ENCODE measurements at regions not wholly inside any gene's neighbourhood (a gene's known extent, or its start where the extent isn't known, plus 50 kb on each side); places are given as distances from the start of the nearest gene placed in this dataset.

GRCh38 chr18:22332590-22332989 is 85.1 kb downstream of the CTAGE1 start:
- no peak for DNase-seq

DNA sequence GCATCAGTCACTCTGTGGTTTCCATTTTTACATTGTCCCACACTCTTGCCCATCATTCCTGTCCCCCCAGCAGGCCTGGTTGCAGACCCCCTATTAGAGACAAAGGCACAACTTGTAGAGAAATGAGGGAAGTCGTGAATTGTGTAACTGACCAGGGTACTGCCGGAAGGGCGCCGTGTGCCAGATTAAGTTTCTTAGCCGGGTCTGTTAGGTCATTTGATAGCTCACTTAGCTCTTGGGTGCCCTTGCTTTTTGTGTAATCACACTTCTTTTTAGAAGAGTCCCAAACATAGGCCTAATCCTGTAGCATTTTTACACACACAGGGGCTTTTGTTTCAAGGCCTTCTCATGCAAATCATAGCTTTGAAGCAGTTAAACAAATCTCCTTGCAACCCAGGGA is 87.2 kb downstream of the CTAGE1 start:
- no peak for DNase-seq

DNA sequence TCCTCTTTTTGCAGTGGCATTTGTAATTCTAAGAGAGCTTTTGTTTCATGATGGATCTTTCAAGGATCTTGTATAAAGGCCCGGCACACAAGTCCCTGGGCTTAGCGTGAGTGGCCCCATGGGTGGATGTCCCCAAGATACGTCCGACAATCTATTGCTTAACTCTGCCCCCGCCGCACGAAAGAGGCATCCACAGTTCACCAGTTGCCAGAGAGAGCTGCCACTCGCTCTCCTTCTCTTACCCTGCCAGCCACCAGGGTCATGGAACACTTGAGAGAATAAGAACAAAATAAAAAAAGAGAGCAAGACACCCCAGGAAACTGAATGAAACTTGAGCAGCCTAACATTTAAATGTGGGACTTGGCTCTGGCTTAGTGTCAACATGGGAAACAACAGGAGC is 92.3 kb downstream of the CTAGE1 start:
- no peak for DNase-seq

DNA sequence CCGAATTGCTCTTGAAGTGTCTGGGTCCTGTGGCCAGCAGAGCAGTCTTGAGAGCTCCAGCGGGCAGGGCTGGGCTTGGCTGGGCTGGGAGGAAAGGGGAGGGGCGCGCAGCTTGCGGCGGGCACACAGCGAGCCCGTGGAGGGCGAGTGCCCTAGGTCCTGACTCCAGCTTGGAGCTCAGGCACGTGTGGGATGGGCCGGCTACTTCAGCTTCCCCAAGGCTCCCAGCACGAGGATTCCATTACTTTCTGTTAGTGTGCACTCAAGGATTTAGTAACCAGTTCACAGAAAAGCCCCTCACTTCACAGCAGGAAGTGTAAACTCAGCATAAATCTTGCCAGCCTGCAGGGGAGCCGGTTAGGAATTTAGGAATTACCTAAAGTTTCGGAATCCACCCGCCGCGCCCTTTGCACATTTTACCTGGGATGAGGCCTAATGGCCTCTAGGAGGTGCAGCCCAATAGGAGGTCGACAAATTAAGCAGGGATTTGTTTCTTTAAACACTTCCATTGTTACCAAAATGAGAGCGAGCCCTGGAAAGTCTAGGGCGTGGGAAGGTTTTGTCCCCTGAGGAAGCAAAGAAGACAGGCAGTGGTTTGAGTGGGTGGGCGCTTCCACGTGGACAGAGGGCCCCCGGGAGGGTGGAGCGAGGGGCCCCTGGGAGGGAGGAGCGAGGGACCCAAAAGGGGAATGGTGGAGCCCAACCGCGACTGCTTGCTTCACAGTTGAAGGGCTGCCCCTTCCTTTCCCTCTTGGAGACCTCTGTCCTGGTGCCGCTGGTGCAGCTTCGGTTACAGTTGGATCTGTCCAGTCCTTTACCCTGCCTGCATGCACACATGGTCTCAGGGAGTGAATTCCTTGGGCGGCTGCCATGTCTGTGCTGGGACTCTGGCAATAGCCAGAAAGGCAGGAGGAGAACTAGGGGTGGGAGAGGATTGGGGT is 93.3 kb downstream of the CTAGE1 start:
- peak in 2 of 58 donors; percentile 9 to 17 for DNase-seq

GRCh38 chr18:22322243-22322691 is 95.4 kb downstream of the CTAGE1 start:
- DNase-seq, result no peak

DNA sequence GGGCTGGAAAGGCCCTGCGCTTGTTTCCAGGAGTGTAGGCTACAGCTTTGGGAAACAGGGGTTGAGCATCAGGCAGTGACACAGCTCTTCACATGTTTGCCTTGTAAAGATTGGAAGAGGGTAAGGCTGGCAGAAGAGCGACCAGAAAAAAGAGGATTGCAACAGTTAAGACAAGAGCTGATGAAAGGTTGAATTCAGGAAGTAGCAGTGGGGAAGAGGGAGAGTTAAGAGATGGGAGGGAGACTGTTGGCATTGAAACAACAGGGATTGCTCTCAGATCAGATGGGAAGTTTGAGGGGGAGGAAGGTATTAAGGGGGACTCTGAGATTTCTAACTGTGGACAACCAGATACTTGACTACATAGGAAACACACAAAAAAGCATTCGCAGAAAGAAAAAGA is 96.9 kb downstream of the CTAGE1 start:
- no peak for DNase-seq

GRCh38 chr18:22320155-22320554 is 97.6 kb downstream of the CTAGE1 start:
- no peak for DNase-seq

DNA sequence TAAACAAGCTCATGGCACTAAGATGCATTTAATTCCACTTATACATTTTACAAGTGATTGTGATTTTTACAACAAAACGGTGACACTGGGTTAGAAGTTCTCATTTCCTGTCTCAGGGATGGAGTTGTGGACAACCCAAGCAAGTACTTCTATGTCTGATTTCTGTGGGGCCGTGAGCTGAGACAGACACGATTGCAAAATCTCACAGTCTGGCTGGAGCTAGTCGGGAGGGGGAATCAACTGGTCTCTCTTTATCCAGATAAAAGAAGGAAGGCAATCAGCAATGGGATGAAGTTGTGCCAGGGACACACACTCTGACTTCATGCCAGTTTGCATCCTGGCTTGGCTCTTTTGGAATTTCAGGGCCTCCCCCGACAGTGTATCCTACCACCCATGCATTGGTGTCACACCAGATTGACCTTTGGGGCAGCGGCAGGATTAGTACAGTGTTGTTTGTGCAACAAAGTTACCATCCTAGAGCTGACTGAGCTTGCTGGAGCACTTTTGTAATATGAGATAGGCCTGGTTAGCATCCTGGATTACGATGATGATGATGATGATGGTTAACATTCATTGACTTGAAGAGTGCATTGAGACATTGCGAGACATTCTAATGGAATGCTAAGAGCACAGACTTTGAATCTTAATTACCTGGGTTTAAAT is 98.8 kb downstream of the CTAGE1 start:
- DNase-seq, result peak in 1 of 58 donors; percentile 8

- DNase-seq, result no peak
These were observed 103.3 kb downstream of the CTAGE1 start for GRCh38 chr18:22314420-22314819.

- no peak for DNase-seq
These were observed 103.7 kb downstream of the CTAGE1 start for GRCh38 chr18:22314001-22314400.

DNA sequence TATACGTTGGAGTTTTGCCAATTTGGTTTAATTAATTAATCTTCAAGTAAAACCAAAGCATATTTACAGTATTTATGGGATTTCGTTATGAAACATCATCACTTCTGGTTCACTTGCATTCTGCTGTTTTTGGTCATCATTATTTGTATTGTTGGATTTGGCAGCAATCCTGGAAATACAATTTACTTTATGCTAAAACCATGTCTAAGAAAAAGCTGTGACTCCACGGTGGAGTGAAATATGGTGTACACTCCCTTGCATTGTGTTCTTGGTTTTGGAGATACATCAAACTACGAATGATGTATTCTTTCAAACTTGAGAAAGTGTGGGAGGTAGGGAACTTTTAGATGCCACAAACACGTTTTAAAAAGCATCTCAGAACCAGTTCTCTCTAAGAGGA is 106.4 kb downstream of the CTAGE1 start:
- no peak for DNase-seq

GRCh38 chr18:22309191-22309590 is 108.5 kb downstream of the CTAGE1 start:
- DNase-seq, result no peak

DNA sequence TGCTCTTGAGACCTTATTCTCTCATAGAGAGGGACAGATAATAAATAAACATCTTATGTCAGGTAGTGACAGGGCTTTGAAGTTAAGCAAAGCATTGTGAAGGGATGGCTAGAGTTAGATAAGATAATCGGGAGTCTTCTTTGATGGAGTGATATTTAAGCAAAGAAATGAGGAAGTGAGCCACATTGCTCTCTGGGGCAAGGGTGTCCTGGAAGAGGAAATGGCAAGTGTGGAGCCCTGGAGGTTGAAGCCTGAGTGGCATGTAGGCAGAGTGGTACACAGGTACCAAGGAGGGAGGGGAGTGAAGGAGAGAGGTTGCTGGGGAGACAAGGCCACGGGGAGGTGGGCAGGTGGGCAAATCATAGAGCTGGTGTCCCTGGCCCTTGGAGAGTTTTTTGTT is 110.2 kb downstream of the CTAGE1 start:
- DNase-seq, result no peak

DNA sequence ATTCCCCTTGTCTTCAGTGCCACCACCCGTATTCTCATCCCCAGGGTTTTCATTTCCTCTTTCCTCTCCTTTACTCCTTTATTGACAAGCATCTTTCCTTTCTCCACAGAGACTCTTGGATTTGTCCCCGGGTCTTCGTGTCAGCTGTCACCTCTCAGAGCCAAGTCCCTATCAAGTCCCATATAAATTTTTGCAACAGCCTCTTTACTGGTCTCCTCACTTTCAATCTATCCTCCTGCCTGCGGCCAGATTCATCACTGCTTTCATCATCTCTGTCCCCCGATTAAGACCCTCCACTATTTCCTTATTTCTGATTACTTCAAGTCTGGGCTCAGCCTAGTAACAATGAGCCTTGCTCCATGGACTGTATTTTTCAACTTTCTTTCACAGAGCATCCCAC is 113.8 kb downstream of the CTAGE1 start:
- DNase-seq, result no peak

DNA sequence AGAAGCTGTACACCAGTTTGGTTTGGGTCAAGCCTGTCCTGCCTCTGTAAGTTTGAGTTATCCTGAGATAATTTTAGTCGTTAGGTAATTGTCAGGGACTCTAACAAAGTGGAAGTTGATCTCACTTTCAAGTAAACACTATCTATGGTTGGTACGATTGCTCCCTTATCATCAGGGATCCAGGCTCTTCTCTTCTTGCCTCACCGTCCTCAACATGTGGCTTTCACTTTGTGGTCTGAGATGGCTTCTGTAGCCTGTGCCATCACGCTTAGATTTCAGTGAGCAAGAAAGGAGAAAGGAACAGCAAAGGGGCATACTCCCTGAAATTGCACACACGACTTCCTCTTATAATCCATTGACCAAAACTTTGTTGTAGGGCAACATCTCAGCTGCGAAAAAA is 115.6 kb downstream of the CTAGE1 start:
- no peak for DNase-seq

GRCh38 chr18:22300665-22301636 is 116.8 kb downstream of the CTAGE1 start:
- no peak for DNase-seq

- DNase-seq, result no peak
These were observed 120.7 kb downstream of the CTAGE1 start for GRCh38 chr18:22297008-22297407.

GRCh38 chr18:22296304-22296703 is 121.4 kb downstream of the CTAGE1 start:
- no peak for DNase-seq

- no peak for DNase-seq
These were observed 124.0 kb downstream of the GATA6 start for GRCh38 chr18:22293417-22293816.

- no peak for DNase-seq
These were observed 120.6 kb downstream of the GATA6 start for GRCh38 chr18:22290004-22290403.

- DNase-seq, result no peak
These were observed 117.2 kb downstream of the GATA6 start for GRCh38 chr18:22286585-22286984.

Data from anterior cingulate cortex (tissue), 58 donors.